Fibroblast of skin of right quadriceps (primary cell): ENCODE measurements at regions not wholly inside any gene's neighbourhood (a gene's known extent, or its start where the extent isn't known, plus 50 kb on each side); places are given as distances from the start of the nearest gene placed in this dataset.
"Not testable (repeated sequence)": the region's sequence is repeated elsewhere in the genome, so short reads cannot be mapped to it uniquely, and the experiment has no call there.

Experiments
- DNase-seq: peaks from one replicate; pipeline ENCODE4 v3.0.0-alpha.2; 2013

GRCh38 chr1:196366-196765 lies 255.1 kb downstream of the OR4F29 start:
- not testable (repeated sequence) for DNase-seq

DNA sequence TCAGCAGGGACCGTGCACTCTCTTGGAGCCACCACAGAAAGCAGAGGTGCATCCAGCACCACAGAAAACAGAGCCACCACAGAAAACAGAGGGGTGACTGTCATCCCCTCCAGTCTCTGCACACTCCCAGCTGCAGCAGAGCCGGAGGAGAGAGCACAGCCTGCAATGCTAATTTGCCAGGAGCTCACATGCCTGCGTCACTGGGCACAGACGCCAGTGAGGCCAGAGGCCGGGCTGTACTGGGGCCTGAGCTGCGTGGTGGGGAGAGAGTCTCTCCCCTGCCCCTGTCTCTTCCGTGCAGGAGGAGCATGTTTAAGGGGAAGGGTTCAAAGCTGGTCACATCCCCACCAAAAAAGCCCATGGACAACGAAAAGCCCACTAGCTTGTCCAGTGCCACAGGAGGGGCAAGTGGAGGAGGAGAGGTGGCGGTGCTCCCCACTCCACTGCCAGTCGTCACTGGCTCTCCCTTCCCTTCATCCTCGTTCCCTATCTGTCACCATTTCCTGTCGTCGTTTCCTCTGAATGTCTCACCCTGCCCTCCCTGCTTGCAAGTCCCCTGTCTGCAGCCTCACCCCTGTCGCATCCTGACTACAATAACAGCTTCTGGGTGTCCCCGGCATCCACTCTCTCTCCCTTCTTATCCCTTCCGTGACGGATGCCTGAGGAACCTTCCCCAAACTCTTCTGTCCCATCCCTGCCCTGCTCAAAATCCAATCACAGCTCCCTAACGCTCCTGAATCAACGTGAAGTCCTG lies 260.0 kb downstream of the OR4F29 start:
- DNase-seq = not testable (repeated sequence)

- not testable (repeated sequence) for DNase-seq
These were observed 260.8 kb downstream of the OR4F29 start for GRCh38 chr1:190678-191077.

GRCh38 chr1:189915-190314 lies 261.6 kb downstream of the OR4F29 start:
- DNase-seq = not testable (repeated sequence)

- DNase-seq = not testable (repeated sequence)
These were observed 262.2 kb downstream of the OR4F29 start for GRCh38 chr1:189270-189669.

- DNase-seq = not testable (repeated sequence)
These were observed 264.2 kb downstream of the OR4F29 start for GRCh38 chr1:187298-187697.

DNA sequence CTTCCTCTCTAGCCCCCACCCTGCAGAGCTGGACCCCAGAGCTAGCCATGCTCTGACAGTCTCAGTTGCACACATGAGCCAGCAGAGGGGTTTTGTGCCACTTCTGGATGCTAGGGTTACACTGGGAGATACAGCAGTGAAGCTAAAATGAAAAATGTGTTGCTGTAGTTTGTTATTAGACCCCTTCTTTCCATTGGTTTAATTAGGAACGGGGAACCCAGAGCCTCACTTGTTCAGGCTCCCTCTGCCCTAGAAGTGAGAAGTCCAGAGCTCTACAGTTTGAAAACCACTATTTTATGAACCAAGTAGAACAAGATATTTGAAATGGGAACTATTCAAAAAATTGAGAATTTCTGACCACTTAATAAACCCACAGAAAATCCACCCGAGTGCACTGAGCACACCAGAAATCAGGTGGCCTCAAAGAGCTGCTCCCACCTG lies 264.8 kb downstream of the OR4F29 start:
- not testable (repeated sequence) for DNase-seq

DNA sequence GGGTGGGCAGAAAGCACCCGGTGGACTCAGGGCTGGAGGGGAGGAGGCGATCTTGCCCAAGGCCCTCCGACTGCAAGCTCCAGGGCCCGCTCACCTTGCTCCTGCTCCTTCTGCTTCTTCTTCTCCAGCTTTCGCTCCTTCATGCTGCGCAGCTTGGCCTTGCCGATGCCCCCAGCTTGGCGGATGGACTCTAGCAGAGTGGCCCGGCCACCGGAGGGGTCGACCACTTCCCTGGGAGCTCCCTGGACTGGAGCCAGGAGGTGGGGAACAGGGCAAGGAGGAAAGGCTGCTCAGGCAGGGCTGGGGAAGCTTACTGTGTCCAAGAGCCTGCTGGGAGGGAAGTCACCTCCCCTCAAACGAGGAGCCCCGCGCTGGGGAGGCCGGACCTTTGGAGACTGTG lies 265.3 kb downstream of the OR4F29 start:
- DNase-seq = not testable (repeated sequence)

- DNase-seq = not testable (repeated sequence)
These were observed 266.0 kb downstream of the OR4F29 start for GRCh38 chr1:185526-185925.

DNA sequence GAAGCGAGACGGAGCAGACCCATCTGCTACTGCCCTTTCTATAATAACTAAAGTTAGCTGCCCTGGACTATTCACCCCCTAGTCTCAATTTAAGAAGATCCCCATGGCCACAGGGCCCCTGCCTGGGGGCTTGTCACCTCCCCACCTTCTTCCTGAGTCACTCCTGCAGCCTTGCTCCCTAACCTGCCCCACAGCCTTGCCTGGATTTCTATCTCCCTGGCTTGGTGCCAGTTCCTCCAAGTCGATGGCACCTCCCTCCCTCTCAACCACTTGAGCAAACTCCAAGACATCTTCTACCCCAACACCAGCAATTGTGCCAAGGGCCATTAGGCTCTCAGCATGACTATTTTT lies 267.2 kb downstream of the OR4F29 start:
- DNase-seq = not testable (repeated sequence)

- DNase-seq = not testable (repeated sequence)
These were observed 267.7 kb downstream of the OR4F29 start for GRCh38 chr1:183620-184335.

DNA sequence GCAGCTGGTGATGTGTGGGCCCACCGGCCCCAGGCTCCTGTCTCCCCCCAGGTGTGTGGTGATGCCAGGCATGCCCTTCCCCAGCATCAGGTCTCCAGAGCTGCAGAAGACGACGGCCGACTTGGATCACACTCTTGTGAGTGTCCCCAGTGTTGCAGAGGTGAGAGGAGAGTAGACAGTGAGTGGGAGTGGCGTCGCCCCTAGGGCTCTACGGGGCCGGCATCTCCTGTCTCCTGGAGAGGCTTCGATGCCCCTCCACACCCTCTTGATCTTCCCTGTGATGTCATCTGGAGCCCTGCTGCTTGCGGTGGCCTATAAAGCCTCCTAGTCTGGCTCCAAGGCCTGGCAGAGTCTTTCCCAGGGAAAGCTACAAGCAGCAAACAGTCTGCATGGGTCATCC lies 268.4 kb downstream of the OR4F29 start:
- DNase-seq = not testable (repeated sequence)

GRCh38 chr1:182631-183030 lies 268.8 kb downstream of the OR4F29 start:
- DNase-seq = not testable (repeated sequence)

- peak; percentile 69 for DNase-seq
These were observed 269.9 kb downstream of the OR4F29 start for GRCh38 chr1:181247-182216.

- DNase-seq = not testable (repeated sequence)
These were observed 270.7 kb downstream of the OR4F29 start for GRCh38 chr1:180749-181205.

DNA sequence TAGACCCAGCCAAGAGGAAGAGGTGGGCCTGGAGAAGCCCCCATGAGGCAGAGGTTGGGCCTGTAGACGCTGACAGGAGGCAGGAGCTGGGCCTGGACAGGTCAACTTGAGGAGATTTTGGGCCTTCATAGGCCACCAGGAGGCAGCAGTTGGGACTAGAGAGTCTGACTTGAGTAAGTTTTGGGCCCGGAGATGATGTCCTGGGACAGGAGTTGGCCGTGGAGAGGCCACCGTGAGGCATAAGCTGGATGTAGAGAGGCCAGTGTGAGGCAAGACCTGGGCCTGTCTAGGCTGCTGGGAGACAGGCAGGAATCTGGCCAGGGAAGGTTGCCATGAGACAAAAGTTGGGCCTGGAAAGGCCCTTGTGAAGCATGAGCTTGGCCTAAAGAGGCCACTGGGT lies 312.6 kb downstream of the OR4F29 start:
- DNase-seq = not testable (repeated sequence)

- not testable (repeated sequence) for DNase-seq
These were observed 313.8 kb downstream of the OR4F29 start for GRCh38 chr1:137664-138063.

GRCh38 chr1:136344-136932 lies 315.0 kb downstream of the OR4F29 start:
- DNase-seq = not testable (repeated sequence)

DNA sequence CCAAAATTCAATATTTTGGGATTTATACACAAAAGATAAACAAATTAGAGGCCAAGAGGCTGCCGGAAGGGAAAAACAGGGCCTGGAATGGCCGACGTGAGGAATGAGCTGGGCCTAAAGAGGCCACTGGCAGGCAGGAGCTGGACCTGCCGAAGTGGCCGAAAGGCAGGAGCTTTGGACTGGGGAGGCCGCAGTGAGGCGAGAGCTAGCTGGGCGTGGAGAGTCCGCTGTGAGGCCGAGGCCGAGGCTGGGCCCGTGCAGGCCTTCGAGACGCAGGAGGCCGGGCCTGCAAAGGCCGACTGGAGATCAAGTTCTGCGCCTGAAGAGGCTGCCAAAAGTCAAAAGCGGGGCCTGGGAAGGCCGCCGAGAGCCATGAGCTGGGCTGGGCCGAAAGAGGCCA lies 316.5 kb downstream of the OR4F29 start:
- not testable (repeated sequence) for DNase-seq

DNA sequence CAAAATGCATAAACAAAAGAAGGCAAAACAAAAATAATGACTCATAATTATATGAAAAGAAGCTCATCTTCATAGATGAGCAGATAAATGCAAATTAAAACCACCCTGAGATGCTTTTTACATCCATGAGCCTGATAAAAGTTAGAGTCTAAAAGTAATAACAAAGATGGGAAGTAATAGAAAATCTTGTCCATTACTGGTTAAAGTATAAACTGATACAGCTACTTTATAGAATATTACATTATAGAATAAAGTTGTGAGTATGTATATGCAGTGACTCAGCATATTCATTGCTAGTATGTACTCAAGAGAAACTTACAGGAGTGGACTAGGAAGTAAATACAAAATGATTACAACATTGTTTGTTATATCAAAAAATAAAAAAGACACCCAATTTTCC lies 333.0 kb downstream of the OR4F29 start:
- DNase-seq = not testable (repeated sequence)

DNA sequence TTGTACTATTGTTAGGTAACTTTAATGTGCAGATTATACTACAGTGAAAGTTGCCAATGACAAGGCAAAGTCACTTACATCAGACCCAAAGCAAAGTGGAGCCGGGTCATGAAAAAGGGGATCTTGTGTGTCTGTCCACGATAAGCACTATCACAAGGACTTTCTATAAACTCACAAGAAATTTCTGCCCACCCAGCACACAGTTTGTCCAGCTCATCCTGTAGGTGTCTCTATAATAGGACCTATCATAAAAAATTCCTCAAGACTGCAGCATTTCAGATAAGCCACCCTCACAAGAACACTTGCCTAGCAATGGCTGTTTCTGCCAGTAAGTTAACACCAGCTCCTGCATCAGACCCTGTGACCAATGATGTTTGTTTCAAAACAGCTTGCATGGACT lies 335.9 kb downstream of the OR4F29 start:
- DNase-seq = not testable (repeated sequence)

GRCh38 chr1:104776-105175 lies 346.7 kb downstream of the OR4F29 start:
- DNase-seq = not testable (repeated sequence)
